NCI-H345 (cell line): ENCODE measurements at regions not wholly inside any gene's neighbourhood (a gene's known extent, or its start where the extent isn't known, plus 50 kb on each side); places are given as distances from the start of the nearest gene placed in this dataset.

ENCODE experiments used
- DNase-seq: peaks from one replicate; lab custom pipeline; 2025; lab: John Stamatoyannopoulos, UW

DNA sequence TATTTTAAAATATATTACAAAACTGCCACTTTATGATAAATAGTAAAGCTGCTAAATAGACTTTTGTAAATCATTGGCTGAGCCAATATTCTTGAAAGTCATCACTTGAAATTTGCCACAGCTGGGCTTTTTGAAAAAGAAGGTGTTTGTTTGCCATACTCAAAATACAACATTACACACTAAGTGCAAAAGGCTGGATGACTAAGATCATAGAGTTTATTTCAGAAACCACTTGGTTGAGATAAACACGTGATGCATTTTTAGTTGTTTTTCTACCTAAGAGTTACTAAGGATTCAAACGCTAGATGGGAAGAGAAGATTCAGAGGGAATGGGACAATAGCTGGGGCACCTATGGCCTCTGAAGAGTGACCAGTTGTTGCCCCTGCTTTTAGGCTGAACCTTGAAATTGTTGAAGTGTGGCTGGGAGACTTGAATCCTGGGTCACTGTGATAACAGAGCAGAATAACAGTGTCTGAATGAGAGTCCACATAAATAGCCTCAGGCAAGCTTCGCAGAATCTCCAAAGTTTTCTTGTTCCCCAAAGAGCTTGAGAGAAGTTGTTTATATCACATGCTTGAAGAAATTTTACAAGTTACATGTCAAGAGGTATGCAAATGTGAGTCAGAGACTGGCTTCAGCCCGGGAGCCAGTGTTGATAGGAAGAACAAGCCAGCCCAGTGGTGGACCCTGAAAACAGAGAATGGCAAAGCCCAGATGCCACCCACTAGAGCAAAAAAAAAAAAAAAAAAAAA is 409.8 kb downstream of the GPD2 start:
- no peak for DNase-seq

- no peak for DNase-seq
These were observed 405.3 kb upstream of the GALNT5 start for GRCh38 chr2:156852210-156852609.

GRCh38 chr2:156852681-156853080 is 404.8 kb upstream of the GALNT5 start:
- no peak for DNase-seq

- no peak for DNase-seq
These were observed 393.2 kb upstream of the GALNT5 start for GRCh38 chr2:156864325-156864724.

DNA sequence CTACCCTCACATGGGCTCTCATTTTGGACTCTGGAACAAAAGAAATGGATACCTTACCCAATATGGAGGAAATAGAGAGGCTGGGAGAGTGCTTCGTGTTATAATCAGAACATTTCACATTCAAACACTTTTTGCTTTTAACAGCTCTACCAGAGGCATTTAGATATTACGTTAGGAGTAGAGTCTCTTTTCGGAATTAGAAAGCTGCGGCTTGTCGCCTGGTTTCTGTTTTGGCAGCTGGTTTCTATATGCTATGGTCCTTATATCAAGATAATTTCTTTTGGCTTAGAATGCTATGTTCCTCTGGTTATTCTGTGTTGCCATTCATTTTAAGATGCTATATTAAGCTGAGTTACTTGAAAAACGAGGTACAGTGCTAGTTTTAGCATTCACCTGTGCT is 392.8 kb upstream of the GALNT5 start:
- no peak for DNase-seq

DNA sequence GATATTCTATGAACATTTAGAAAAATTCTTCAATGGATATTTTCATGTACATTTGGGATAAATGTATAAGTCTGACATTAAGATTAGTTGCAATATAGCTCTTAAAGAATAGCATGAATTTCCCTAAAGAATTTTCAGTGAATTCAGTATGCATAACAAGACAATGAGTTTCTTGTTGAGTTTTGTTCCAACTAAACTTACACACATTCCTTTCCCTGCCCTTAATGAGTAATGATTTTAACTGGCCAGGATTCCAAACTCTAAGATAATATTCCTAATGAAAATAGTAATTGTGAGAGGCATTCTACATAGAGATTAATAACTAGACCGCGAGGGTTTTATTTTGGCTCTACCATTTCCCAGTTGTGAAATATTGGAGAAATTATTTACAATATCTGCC is 390.3 kb upstream of the GALNT5 start:
- no peak for DNase-seq

GRCh38 chr2:156874707-156875106 is 382.8 kb upstream of the GALNT5 start:
- no peak for DNase-seq

DNA sequence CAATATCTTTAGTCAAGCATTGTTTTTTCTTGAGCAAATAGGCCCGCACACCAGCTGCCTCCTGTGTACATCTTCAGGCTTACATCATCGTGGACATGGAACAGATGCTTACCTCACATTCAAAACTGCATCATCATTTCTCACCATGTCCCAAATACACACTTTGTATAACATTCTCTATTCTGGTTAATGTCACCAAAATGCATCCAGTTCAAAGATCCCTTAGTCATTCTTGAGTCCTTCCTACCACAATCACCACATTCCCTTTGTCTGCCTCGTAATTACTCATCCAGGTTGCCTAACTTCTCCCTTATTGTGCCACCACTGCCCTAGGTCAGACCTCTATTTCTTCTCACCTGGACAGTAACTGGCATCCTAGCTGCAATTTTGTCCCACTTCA is 373.7 kb upstream of the GALNT5 start:
- peak; percentile 66 for DNase-seq

DNA sequence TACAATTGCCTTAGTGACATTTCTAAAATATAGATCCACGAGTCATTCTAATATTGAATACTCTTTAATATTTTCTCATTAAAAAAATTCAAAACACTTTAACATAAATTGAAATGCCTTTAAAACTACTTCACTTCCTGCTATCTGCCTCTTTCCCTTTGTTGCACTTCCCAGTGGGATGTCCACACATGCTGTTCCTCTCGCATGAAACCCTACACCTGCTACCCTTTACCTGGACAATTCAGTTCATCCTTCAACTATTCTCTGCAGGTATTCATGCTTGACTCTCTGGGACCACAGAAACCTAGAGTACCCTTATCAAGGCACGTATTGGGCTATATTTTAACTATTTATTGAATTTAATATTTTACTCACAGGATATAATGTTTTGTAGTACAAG is 373.3 kb upstream of the GALNT5 start:
- DNase-seq = peak; percentile 78

GRCh38 chr2:156890529-156891148 is 366.9 kb upstream of the GALNT5 start:
- peak; percentile 26 for DNase-seq

DNA sequence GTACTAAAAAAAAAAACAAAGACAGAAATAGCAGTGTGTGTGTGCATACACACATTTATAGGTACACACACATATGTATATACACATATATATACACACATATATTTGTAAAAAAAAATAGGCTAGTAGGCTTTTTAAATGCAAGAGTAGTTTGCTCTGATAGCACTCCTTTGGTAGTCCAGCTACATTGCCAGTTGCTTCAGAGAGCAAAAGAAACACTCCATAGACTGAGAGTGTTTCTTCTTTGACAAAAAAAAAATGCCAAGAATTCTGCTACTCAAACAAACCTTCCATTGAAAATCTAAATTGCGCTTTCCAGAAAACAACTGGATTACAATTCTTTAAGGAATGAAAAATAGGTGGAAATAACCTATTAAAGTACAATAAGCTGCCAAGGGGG is 365.9 kb upstream of the GALNT5 start:
- no peak for DNase-seq

- DNase-seq = peak; percentile 85
These were observed 364.8 kb upstream of the GALNT5 start for GRCh38 chr2:156892467-156893281.

GRCh38 chr2:156896294-156896693 is 361.2 kb upstream of the GALNT5 start:
- DNase-seq = no peak

GRCh38 chr2:156897548-156897947 is 360.0 kb upstream of the GALNT5 start:
- no peak for DNase-seq

GRCh38 chr2:156901373-156902031 is 356.0 kb upstream of the GALNT5 start:
- no peak for DNase-seq

GRCh38 chr2:156903335-156903734 is 354.2 kb upstream of the GALNT5 start:
- no peak for DNase-seq

DNA sequence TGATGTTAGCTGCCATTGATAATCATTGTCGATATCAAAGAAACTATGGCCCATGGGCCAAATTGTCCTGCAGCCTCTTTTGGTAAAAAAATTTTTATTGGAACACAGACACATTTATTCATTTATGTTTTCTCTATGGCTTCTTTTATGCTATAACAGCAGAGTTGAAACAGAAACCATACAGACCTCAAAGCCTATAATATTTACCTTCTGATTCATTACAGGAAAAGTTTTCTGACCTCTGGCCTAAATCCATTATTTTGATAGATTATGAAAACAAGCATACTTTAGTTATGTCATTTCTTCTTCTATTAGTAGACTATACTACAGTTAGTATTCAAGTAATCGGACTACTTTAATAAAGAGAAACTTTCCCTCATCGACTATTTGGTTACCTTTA is 349.7 kb upstream of the GALNT5 start:
- no peak for DNase-seq

DNA sequence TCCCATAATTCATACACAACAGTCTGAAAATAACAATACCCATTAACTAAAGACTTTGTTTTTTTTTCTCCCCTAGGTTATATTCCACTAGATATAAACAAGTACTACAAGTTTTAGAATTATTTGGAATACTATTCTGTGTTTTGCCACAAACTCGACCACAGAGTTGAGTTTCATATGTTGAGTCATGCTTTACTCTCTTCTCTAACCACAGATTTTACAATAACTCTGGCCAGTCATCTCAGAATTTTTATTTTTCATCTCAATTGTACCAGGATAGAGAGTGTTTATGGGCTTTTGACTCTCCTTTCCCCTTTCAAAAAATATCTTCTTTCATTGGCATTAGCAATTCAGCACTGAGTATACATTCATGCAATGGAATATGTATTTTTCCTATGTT is 348.7 kb upstream of the GALNT5 start:
- no peak for DNase-seq

GRCh38 chr2:156909983-156910382 is 347.5 kb upstream of the GALNT5 start:
- DNase-seq = no peak

DNA sequence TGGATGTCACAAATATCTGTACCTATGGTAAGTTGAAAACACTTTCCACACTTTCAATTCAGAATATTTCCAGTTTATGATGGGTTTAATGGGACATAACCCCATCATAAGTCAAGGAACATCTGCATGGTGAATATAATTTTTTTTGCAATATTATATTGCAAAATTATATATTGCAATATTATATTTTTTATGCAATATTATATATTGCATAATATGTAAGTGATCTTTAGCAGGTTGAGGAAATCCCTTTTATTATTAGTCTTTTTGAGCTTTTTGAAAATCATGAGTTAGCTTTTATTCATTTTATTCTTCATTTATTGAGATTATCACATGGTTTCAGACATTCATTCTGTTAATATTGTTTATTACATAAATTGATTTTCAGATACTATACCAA is 342.2 kb upstream of the GALNT5 start:
- no peak for DNase-seq

- no peak for DNase-seq
These were observed 339.1 kb upstream of the GALNT5 start for GRCh38 chr2:156918410-156918809.

- DNase-seq = no peak
These were observed 327.1 kb upstream of the GALNT5 start for GRCh38 chr2:156930423-156930822.
